ENCODE measurements at regions not wholly inside any gene's neighbourhood (a gene's known extent, or its start where the extent isn't known, plus 50 kb on each side); places are given as distances from the start of the nearest gene placed in this dataset.

DNA sequence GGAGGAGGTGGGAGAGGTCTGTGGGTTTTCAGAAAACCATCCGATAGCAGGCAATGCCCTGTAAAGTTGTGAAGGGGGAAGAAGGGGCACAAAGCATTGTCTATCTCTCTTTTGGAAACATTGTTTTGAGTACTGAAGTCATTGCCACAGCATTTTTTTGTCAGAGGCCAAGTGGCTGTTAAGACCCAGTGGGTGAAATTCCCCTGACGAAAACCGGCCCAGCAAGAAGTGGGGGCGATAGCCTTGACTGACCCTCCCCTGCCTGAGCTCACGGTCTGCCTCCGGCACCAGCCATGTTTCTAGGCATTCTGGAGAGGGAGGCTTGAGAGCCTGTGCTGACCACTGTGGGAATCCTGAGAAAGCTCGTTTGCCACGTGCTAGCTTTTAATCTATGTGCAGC lies 144.7 kb downstream of the RPS24 start:
- 24 to 27% methylated on average over 8 of the region's 8 CpGs for WGBS, 2 donors
- no peaks in the 10 kb centered on the region for H3K4me1 ChIP-seq
- FAIRE-seq = no peak

DNA sequence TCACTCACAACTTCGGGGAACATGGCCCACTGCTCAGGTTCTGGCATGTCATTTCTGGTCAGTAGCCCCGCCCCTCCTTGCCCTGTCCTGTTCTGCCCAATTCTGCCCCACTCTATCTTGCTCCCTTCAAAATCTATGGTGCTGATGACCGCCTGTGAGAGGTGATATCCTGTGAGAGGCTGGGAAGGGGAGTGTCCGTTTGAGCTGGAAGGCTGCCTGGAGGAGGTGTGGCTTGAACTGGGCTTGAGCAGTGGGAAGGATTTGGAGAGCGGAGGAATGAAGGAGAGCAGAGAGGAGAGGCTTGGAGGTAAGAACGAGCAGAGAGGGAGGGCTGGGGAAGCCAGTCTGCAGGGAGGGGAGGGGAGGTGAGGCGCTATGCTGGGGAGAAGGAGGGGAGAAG lies 145.3 kb downstream of the RPS24 start:
- no peak for FAIRE-seq
- Histone ChIP-seq H3K4me3 (no peak overlapping the region), H3K9me3 (no peaks in the 10 kb centered on the region), H3K4me1 (no peaks in the 10 kb centered on the region), H3K27me3 (no peaks in the 10 kb centered on the region), H3K36me3 (no peaks in the 10 kb centered on the region), H3K27ac (no peak overlapping the region)
- intact Hi-C loops (cut with DNase I) = no loop called here
- WGBS, 2 donors = 33 to 37% methylated on average over 7 of the region's 7 CpGs
- ATAC-seq = peak in 3 of 4 donors; percentile 24 to 53 (median 51)
- peak in 1 of 6 donors; percentile 25 for DNase-seq
- TF ChIP-seq CTCF (IDR thresholded peaks at IDR 0.05) = no peak

More for the DNA sequence above, 144.7 kb downstream of the RPS24 start:
- intact Hi-C loops (cut with DNase I) = no loop called here
- DNase-seq (no peak), ATAC-seq (no peak)
- no peak for TF ChIP-seq CTCF (IDR thresholded peaks at IDR 0.05)
- H3K9me3 ChIP-seq = no peaks in the 10 kb centered on the region
- H3K36me3 ChIP-seq = no peaks in the 10 kb centered on the region
- no peaks in the 10 kb centered on the region for H3K27me3 ChIP-seq
- no peak overlapping the region for H3K4me3 ChIP-seq
- H3K27ac ChIP-seq = no peak overlapping the region

DNA sequence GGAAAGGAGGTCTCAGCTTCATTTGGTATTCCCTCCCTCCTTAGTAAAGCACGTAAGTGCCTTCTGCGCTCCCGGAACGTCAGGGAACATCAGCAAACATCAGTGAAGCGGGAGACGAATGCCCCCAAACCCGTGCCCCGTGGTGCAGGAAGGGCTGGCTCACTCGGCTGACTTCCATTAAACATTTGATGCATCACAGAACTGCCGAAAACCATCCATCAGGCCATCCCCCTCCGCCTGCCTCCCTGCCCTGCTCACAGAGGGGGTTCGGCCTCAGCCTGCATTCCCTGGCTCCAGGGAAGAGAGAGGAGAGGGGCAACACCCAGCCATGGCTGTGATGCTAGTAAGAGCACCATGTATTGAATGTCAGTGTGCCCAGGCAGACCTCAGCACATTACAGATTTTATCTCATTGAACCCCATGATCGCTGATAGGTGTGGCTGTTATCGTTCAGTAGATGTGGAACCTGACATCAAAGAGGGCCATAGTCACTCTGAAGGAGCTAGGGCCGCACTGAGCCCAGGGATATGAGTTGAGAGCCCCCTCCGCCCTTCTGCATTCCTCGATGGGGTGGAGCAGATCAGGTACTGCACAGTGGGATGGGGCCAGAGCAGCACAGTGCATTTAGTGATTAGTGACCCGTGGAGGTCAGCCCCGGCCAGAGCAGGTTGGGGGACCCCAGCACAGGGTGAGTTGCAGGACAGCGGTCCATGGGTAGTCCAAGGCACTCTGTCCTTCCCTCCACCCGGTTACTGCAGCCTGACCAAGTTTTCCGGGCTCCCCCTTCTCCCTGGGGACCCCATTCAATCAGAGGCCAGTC lies 146.4 kb downstream of the RPS24 start:
- FAIRE-seq = no peak
- Histone ChIP-seq H3K27me3 (no peaks in the 10 kb centered on the region), H3K4me1 (no peaks in the 10 kb centered on the region), H3K36me3 (no peaks in the 10 kb centered on the region), H3K9me3 (no peaks in the 10 kb centered on the region), H3K4me3 (no peak overlapping the region), H3K27ac (no peak overlapping the region)
- ATAC-seq = no peak
- TF ChIP-seq CTCF (IDR thresholded peaks at IDR 0.05) = no peak
- intact Hi-C loops (cut with DNase I) = no loop called here
- DNase-seq = no peak
- 59 to 73% methylated on average over 22 of the region's 22 CpGs for WGBS, 2 donors

DNA sequence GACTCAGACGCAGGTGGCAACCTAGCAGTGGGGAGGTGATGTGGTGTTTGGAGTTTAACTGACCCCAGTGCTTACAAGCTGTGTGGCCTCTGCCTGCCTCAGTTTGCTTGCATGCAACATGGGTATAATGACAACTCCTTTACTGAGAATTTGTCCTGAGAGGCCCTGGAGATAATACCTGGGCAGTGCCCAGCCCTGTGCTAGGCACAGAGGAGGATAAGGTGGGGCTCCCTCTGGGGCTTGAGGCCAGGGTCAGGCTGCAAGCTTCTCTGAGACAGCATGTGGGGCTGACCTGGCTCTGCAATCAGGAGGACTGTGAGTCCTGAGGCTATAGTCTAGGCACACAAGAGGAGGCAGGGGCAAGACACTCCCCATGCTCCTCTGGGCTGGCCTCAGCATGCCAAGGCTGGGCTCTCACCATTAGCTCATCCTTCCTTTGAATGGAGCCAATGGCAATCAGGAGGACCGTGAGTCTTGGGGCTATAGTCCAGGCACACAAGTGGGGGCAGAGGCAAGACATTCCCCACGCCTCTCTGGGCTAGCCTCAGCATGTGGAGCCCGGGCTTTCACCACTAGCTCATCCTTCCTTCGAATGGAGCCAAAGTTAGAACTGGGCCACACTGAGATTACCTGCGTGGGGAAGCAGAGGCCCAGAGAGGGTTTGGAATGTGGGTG lies 147.9 kb downstream of the RPS24 start:
- DNase-seq (no peak), FAIRE-seq (no peak), ATAC-seq (no peak)
- Histone ChIP-seq H3K36me3 (no peaks in the 10 kb centered on the region), H3K27ac (no peak overlapping the region), H3K4me3 (no peak overlapping the region), H3K4me1 (no peaks in the 10 kb centered on the region), H3K9me3 (no peaks in the 10 kb centered on the region), H3K27me3 (no peaks in the 10 kb centered on the region)
- no peak for TF ChIP-seq CTCF (IDR thresholded peaks at IDR 0.05)
- 81 to 85% methylated on average over 6 of the region's 6 CpGs for WGBS, 2 donors
- intact Hi-C loops (cut with DNase I) = no loop called here

DNA sequence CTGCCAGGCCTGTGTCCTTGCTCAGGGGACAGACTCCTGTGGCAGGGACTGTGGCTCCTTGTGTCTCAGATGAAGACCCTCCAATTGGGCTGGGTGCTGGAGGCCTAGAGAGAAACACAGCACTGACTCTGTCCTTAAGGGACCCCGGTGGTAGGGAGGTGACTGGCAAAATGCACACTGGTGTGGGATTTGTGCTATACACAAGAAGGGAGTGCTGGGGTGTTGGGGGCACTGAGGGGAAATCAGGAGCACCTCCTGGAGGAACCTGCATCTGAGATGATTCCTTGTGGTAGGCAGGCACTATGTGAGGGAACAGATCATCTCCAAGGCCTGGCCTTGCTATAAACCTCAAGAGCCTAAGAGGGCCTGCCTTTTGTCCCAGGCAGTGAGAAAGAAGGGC lies 149.2 kb downstream of the RPS24 start:
- FAIRE-seq = no peak
- Histone ChIP-seq H3K36me3 (no peaks in the 10 kb centered on the region), H3K4me3 (no peak overlapping the region), H3K27me3 (no peaks in the 10 kb centered on the region), H3K4me1 (no peaks in the 10 kb centered on the region), H3K27ac (no peak overlapping the region), H3K9me3 (no peaks in the 10 kb centered on the region)
- no peak for DNase-seq
- no peak for TF ChIP-seq CTCF (IDR thresholded peaks at IDR 0.05)
- WGBS, 2 donors = 85 to 100% methylated on average over 1 of the region's 1 CpG
- intact Hi-C loops (cut with DNase I) = no loop called here
- no peak for ATAC-seq

Measured in pancreas (tissue), 10 donors.